Duodenal mucosa (tissue), 2 donors: ENCODE measurements at regions not wholly inside any gene's neighbourhood (a gene's known extent, or its start where the extent isn't known, plus 50 kb on each side); places are given as distances from the start of the nearest gene placed in this dataset.
"Not testable (repeated sequence)": the region's sequence is repeated elsewhere in the genome, so short reads cannot be mapped to it uniquely, and the experiment has no call there.

ENCODE experiments used
- H3K27ac ChIP-seq: one replicate; pipeline ENCODE4 v1.7.0; 2013; ENCODE audit warnings: low read depth, low read length
- H3K27me3 ChIP-seq, 2 donors: one replicate each; pipeline ENCODE4 v1.7.0; 2013; ENCODE audit warnings: low read length in 2 of 2, control low read depth in 1 of 2; ENCODE audit not compliant: insufficient read depth in 2 of 2, control insufficient read depth in 1 of 2
- H3K36me3 ChIP-seq, 2 donors: one replicate each; pipeline ENCODE4 v1.7.0; 2013; ENCODE audit warnings: low read length in 2 of 2, control low read depth in 1 of 2; ENCODE audit not compliant: insufficient read depth in 2 of 2, control insufficient read depth in 1 of 2
- H3K4me1 ChIP-seq, 2 donors: one replicate each; pipeline ENCODE4 v1.7.0; 2013; ENCODE audit warnings: low read length in 2 of 2, control low read depth in 1 of 2; ENCODE audit not compliant: insufficient read depth in 2 of 2, control insufficient read depth in 1 of 2
- H3K4me3 ChIP-seq, 2 donors: one replicate each; pipeline ENCODE4 v1.7.0; 2013; ENCODE audit warnings: low read length in 2 of 2, low read depth in 1 of 2
- H3K9ac ChIP-seq, 2 donors: one replicate each; pipeline ENCODE4 v1.7.0; 2013; ENCODE audit warnings: low read length in 2 of 2, low read depth in 1 of 2
- H3K9me3 ChIP-seq, 2 donors: one replicate each; pipeline ENCODE4 v1.7.0; 2013; ENCODE audit warnings: low read length in 2 of 2, control low read depth in 1 of 2; ENCODE audit not compliant: control insufficient read depth in 1 of 2

DNA sequence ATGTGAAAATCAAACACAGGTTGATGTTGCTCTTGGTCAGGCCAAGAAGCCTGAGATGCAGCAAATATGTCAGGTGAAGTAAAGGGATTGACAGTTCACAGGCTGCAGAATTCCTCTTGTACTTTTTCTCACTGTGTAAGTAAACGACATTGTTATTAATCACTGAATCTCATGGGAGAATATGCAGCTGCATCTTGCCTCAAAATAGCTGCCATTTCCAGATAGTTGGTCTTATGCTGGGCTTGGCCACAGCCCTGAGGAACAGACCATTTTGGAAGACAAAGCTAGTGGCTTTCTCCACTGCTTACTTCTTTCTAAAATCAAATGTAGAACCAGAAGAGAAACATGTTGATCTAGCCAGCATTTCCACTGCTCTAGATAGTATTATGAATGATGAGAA lies 403.4 kb upstream of the NR3C2 start:
- Histone ChIP-seq H3K36me3 (no peaks in the 10 kb centered on the region), H3K27ac (no peak overlapping the region), H3K9me3 (no peaks in the 10 kb centered on the region), H3K9ac (no peak overlapping the region), H3K27me3 (no peaks in the 10 kb centered on the region), H3K4me1 (peaks cover 12 to 21% of the 10 kb centered on the region in 2 donors), H3K4me3 (no peak overlapping the region)

GRCh38 chr4:148843625-148844024 lies 401.4 kb upstream of the NR3C2 start:
- H3K27me3 ChIP-seq, result no peaks in the 10 kb centered on the region
- no peak overlapping the region for H3K4me3 ChIP-seq
- no peak overlapping the region for H3K27ac ChIP-seq
- H3K36me3 ChIP-seq, result no peaks in the 10 kb centered on the region
- peaks cover 3 to 12% of the 10 kb centered on the region in 2 donors for H3K4me1 ChIP-seq
- H3K9me3 ChIP-seq, result no peaks in the 10 kb centered on the region
- no peak overlapping the region for H3K9ac ChIP-seq

DNA sequence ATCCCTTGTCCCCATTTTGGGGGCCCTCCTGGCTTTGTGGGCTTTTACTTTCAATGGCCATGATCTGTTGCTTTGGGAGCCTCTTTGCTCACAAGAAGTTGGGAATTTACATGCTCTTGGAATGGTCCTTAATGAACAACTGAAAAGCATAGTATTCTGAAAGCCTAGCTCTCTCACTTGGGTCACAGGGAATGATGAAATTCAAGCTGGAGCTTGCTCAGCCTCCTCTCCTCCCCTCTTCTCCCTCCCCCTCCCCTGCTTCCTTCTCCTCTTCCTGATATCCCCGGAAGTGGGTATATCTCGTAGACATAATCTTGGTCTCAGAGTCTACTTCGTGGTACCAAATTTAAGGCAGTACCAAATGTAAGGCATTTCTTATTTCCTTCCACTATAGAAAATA lies 400.6 kb upstream of the NR3C2 start:
- no peak overlapping the region for H3K27ac ChIP-seq
- no peak overlapping the region for H3K4me3 ChIP-seq
- no peaks in the 10 kb centered on the region for H3K9me3 ChIP-seq
- no peak overlapping the region for H3K9ac ChIP-seq
- no peaks in the 10 kb centered on the region for H3K27me3 ChIP-seq
- H3K36me3 ChIP-seq, result no peaks in the 10 kb centered on the region
- H3K4me1 ChIP-seq, result peaks cover 1 to 4% of the 10 kb centered on the region in 2 donors

DNA sequence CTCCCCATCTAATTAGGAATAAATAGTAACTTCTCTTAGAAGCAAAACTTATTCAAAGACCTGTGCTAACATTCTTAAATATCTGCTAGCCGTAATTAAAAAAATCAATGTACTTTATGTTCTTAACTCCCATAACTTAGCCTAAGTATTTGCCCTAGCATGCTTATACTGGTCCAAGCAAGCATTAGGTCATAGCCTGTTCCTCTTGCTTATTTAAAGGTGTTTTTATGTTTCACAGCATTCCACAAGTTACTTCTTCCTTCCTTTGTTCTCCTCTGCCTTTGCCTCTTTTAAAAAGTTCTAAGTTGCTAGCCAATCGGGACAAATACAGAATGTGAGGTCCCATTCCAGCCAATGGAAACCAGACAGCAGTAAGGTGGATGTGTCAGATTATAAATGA lies 395.4 kb upstream of the NR3C2 start:
- not testable (repeated sequence) for H3K27ac ChIP-seq, H3K9me3 ChIP-seq, H3K9ac ChIP-seq, H3K36me3 ChIP-seq, H3K4me3 ChIP-seq, H3K4me1 ChIP-seq, H3K27me3 ChIP-seq

DNA sequence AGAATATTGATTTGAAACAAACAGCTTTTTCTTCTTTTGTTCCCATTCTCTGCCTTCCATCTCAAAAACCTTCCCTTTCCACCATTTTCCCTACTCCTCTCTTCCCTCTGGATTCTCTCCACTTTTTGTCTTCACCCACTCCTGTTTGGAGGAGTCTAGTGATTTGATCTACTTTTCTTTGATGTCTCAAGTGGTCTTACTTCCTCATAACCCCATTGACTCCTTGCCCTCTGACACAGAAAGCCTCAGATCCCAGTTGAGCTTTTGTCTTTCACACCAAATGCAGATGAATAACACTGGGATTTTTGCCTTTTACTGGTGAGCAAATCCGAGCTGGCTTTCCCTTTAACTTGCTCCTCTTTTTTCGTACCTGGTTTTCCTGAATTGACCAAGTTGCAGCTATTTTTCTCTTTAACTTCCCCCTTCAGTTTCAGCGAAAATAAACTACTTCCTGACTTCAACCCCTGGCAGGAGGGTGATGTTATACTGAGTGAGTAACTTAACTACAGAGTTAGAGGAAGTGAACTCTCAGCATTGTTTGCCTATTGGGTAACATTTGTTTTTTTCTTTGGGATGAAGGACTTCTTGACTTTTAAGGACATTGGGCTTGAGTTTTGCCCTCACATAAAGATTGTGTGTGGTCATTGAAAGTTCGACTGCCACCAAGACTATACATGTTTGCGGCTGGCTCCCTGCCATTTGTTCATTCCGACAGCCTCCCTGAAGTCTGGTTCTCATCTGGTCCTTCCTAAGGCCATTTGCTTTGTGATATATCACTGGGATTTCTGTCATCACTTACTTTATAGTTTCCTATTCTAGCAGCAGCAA lies 392.8 kb upstream of the NR3C2 start:
- no peak overlapping the region for H3K9ac ChIP-seq
- H3K9me3 ChIP-seq, result no peaks in the 10 kb centered on the region
- H3K27ac ChIP-seq, result no peak overlapping the region
- H3K4me3 ChIP-seq, result no peak overlapping the region
- no peaks in the 10 kb centered on the region for H3K27me3 ChIP-seq
- H3K36me3 ChIP-seq, result no peaks in the 10 kb centered on the region
- no peaks in the 10 kb centered on the region for H3K4me1 ChIP-seq

GRCh38 chr4:148831945-148832344 lies 389.7 kb upstream of the NR3C2 start:
- Histone ChIP-seq H3K27ac (no peak overlapping the region), H3K4me3 (no peak overlapping the region), H3K9ac (no peak overlapping the region), H3K4me1 (no peaks in the 10 kb centered on the region), H3K36me3 (no peaks in the 10 kb centered on the region), H3K9me3 (no peaks in the 10 kb centered on the region), H3K27me3 (no peaks in the 10 kb centered on the region)

DNA sequence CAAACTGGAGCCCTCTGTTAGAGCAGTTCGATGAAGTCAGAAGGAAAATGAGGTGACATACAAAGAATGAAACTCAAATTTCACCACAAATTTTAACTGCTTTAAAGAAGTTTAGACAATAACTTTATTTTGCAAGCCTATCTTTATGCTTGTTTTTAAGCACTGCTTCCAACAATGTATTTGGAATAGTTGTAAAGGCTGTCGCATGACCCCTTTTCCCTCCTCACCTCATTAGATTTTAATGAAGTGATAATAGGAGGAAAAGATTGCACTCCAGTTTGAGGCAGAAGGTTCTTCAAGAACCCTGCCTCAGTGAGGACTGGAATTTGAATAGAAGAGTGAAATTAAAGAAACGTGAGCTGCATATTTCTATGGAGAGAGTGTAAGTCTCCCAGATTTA lies 386.1 kb upstream of the NR3C2 start:
- Histone ChIP-seq H3K4me1 (peaks cover 0 to 2% of the 10 kb centered on the region in 2 donors), H3K9me3 (no peaks in the 10 kb centered on the region), H3K27ac (no peak overlapping the region), H3K9ac (no peak overlapping the region), H3K4me3 (no peak overlapping the region), H3K36me3 (no peaks in the 10 kb centered on the region), H3K27me3 (no peaks in the 10 kb centered on the region)

- no peaks in the 10 kb centered on the region for H3K36me3 ChIP-seq
- H3K9me3 ChIP-seq, result no peaks in the 10 kb centered on the region
- no peaks in the 10 kb centered on the region for H3K27me3 ChIP-seq
- peaks cover 0 to 6% of the 10 kb centered on the region in 2 donors for H3K4me1 ChIP-seq
- no peak overlapping the region for H3K27ac ChIP-seq
- H3K4me3 ChIP-seq, result no peak overlapping the region
- H3K9ac ChIP-seq, result no peak overlapping the region
Measured at GRCh38 chr4:148827781-148828180, 385.6 kb upstream of the NR3C2 start.

GRCh38 chr4:148823419-148823769 lies 381.2 kb upstream of the NR3C2 start:
- Histone ChIP-seq H3K36me3 (no peaks in the 10 kb centered on the region), H3K27me3 (no peaks in the 10 kb centered on the region), H3K27ac (no peak overlapping the region), H3K9ac (no peak overlapping the region), H3K9me3 (no peaks in the 10 kb centered on the region), H3K4me1 (peaks cover 0 to 12% of the 10 kb centered on the region in 2 donors), H3K4me3 (no peak overlapping the region)

- Histone ChIP-seq H3K27me3 (no peaks in the 10 kb centered on the region), H3K36me3 (no peaks in the 10 kb centered on the region), H3K4me3 (no peak overlapping the region), H3K4me1 (peaks cover 0 to 12% of the 10 kb centered on the region in 2 donors), H3K27ac (no peak overlapping the region), H3K9ac (no peak overlapping the region), H3K9me3 (no peaks in the 10 kb centered on the region)
Measured at GRCh38 chr4:148822572-148823418, 380.6 kb upstream of the NR3C2 start.
